ENCODE measurements at regions not wholly inside any gene's neighbourhood (a gene's known extent, or its start where the extent isn't known, plus 50 kb on each side); places are given as distances from the start of the nearest gene placed in this dataset.

GRCh38 chr7:113000316-113001020 is 86.2 kb downstream of the GPR85 start:
- TF ChIP-seq EZH2 (IDR thresholded peaks at IDR 0.05; ENCODE audit: borderline replicate concordance) (no peak), EZH2phosphoT487 (IDR thresholded peaks at IDR 0.05; ENCODE audit: low read depth, severe bottlenecking, unreplicated experiment) (no peak)
- TF ChIP-seq, protein P1, sequence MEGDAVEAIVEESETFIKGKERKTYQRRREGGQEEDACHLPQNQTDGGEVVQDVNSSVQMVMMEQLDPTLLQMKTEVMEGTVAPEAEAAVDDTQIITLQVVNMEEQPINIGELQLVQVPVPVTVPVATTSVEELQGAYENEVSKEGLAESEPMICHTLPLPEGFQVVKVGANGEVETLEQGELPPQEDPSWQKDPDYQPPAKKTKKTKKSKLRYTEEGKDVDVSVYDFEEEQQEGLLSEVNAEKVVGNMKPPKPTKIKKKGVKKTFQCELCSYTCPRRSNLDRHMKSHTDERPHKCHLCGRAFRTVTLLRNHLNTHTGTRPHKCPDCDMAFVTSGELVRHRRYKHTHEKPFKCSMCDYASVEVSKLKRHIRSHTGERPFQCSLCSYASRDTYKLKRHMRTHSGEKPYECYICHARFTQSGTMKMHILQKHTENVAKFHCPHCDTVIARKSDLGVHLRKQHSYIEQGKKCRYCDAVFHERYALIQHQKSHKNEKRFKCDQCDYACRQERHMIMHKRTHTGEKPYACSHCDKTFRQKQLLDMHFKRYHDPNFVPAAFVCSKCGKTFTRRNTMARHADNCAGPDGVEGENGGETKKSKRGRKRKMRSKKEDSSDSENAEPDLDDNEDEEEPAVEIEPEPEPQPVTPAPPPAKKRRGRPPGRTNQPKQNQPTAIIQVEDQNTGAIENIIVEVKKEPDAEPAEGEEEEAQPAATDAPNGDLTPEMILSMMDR (IDR thresholded peaks at IDR 0.05; ENCODE audit: poor library complexity) = no peak

All from hepatocyte (in vitro differentiated cells).